ENCODE measurements at regions not wholly inside any gene's neighbourhood (a gene's known extent, or its start where the extent isn't known, plus 50 kb on each side); places are given as distances from the start of the nearest gene placed in this dataset.

GRCh38 chr18:56127322-56128099 is 510.9 kb downstream of the TXNL1 start:
- TF ChIP-seq IRF4 (IDR thresholded peaks at IDR 0.05; ENCODE audit: low read depth, low read length) (no peak), CTCF (IDR thresholded peaks at IDR 0.05 in 2 of 3, conservative IDR thresholded peaks at IDR 0.05 in 1 of 3; ENCODE audit: control insufficient read depth in 2 of 3, extremely low read depth in 1 of 3, insufficient read depth in 1 of 3, low read depth in 3 of 3, low read length in 3 of 3) (no peak), RAD21 (IDR thresholded peaks at IDR 0.05; ENCODE audit: insufficient read depth, low read depth, low read length) (no peak), POLR2A (IDR thresholded peaks at IDR 0.05; ENCODE audit: low read depth, low read length) (no peak), PML (IDR thresholded peaks at IDR 0.05; ENCODE audit: low read length) (no peak), SPI1 (IDR thresholded peaks at IDR 0.05; ENCODE audit: borderline replicate concordance, insufficient read depth, low read depth, low read length) (no peak), HDAC2 (IDR thresholded peaks at IDR 0.05) (no peak), NBN (IDR thresholded peaks at IDR 0.05) (no peak), EGR1 (IDR thresholded peaks at IDR 0.05; ENCODE audit: borderline replicate concordance in 1 of 2, low read depth in 2 of 2, low read length in 2 of 2) (no peak), TAF1 (IDR thresholded peaks at IDR 0.05; ENCODE audit: borderline replicate concordance, low read depth, low read length) (no peak), ZBTB11 (CRISPR knock-in tag; IDR thresholded peaks at IDR 0.05) (no peak), ETV6 (conservative IDR thresholded peaks at IDR 0.05 in 1 of 2, IDR thresholded peaks at IDR 0.05 in 1 of 2; ENCODE audit: borderline replicate concordance in 1 of 2, low read depth in 1 of 2) (no peak), LARP7 (IDR thresholded peaks at IDR 0.05) (no peak)
